Smooth muscle cell (in vitro differentiated cells): ENCODE measurements at regions not wholly inside any gene's neighbourhood (a gene's known extent, or its start where the extent isn't known, plus 50 kb on each side); places are given as distances from the start of the nearest gene placed in this dataset.

Experiments used
- DNase-seq: peaks from one replicate; lab custom pipeline; 2025; ENCODE audit not compliant: unreplicated experiment; lab: John Stamatoyannopoulos, UW
- H2AFZ ChIP-seq: fragments of 200-600 bp; sonication (generic); 2 replicates; pipeline ENCODE4 v1.6.0; 2016; ENCODE audit warnings: antibody characterized with exemption, low read depth, mild to moderate bottlenecking
- H3F3A ChIP-seq: fragments of 200-600 bp; sonication (generic); 2 replicates; pipeline ENCODE4 v1.6.0; 2017; ENCODE audit warnings: antibody characterized with exemption, low read depth
- H3K27ac ChIP-seq: fragments of 200-600 bp; sonication (generic); 2 replicates; pipeline ENCODE4 v1.5.1; 2016; ENCODE audit warnings: low read depth, mild to moderate bottlenecking
- H3K27me3 ChIP-seq: fragments of 200-600 bp; sonication (generic); 2 replicates; pipeline ENCODE4 v1.6.1; 2016; ENCODE audit warnings: low read depth, mild to moderate bottlenecking
- H3K36me3 ChIP-seq: fragments of 200-600 bp; sonication (generic); 2 replicates; pipeline ENCODE4 v1.5.1; 2016; ENCODE audit warnings: low read depth
- H3K4me1 ChIP-seq: fragments of 200-600 bp; sonication (generic); 2 replicates; pipeline ENCODE4 v1.5.1; 2016; ENCODE audit warnings: low read depth
- H3K4me2 ChIP-seq: fragments of 200-600 bp; sonication (generic); 2 replicates; pipeline ENCODE4 v1.6.0; 2016; ENCODE audit warnings: mild to moderate bottlenecking
- H3K4me3 ChIP-seq: fragments of 200-600 bp; sonication (generic); 2 replicates; pipeline ENCODE4 v1.5.1; 2016; ENCODE audit warnings: mild to moderate bottlenecking
- H3K79me2 ChIP-seq: fragments of 200-600 bp; sonication (generic); 2 replicates; pipeline ENCODE4 v1.6.0; 2016; ENCODE audit warnings: low read depth, mild to moderate bottlenecking
- H3K9ac ChIP-seq: fragments of 200-600 bp; sonication (generic); 2 replicates; pipeline ENCODE4 v1.6.0; 2016; ENCODE audit warnings: low read depth
- H3K9me3 ChIP-seq: fragments of 200-600 bp; sonication (generic); replicated peaks from 2 replicates; pipeline ENCODE4 v1.5.1; 2016; ENCODE audit warnings: low read depth
- H4K20me1 ChIP-seq: fragments of 200-600 bp; sonication (generic); 2 replicates; pipeline ENCODE4 v1.6.0; 2016; ENCODE audit warnings: low read depth
- WGBS: methylation state at CpG from one replicate; pipeline ENCODE4 v1.1.7; 2016; ENCODE audit warnings: low lambda C conversion rate; 5-methylcytosine and 5-hydroxymethylcytosine counted together
- TF ChIP-seq, protein P1 (sequence below): fragments of 200-600 bp; sonication (generic); IDR thresholded peaks from 2 replicates; pipeline ENCODE4 v1.5.1; 2017; ENCODE audit warnings: borderline replicate concordance, mild to moderate bottlenecking, antibody characterized with exemption; ENCODE audit not compliant: insufficient read depth, poor library complexity, severe bottlenecking

- 91% methylated on average over 2 of the region's 2 CpGs for WGBS
- no peaks in the 10 kb centered on the region for H3K4me1 ChIP-seq
- TF ChIP-seq, protein P1, sequence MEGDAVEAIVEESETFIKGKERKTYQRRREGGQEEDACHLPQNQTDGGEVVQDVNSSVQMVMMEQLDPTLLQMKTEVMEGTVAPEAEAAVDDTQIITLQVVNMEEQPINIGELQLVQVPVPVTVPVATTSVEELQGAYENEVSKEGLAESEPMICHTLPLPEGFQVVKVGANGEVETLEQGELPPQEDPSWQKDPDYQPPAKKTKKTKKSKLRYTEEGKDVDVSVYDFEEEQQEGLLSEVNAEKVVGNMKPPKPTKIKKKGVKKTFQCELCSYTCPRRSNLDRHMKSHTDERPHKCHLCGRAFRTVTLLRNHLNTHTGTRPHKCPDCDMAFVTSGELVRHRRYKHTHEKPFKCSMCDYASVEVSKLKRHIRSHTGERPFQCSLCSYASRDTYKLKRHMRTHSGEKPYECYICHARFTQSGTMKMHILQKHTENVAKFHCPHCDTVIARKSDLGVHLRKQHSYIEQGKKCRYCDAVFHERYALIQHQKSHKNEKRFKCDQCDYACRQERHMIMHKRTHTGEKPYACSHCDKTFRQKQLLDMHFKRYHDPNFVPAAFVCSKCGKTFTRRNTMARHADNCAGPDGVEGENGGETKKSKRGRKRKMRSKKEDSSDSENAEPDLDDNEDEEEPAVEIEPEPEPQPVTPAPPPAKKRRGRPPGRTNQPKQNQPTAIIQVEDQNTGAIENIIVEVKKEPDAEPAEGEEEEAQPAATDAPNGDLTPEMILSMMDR, result no peak
Measured at GRCh38 chr10:120345186-120345585, 111.8 kb upstream of the PLPP4 start.

GRCh38 chr10:120347644-120348043, 109.4 kb upstream of the PLPP4 start:
- Histone ChIP-seq H4K20me1 (no peaks in the 10 kb centered on the region), H3K4me2 (no peak overlapping the region), H3K27ac (no peak overlapping the region), H3K36me3 (no peaks in the 10 kb centered on the region), H3F3A (no peaks in the 10 kb centered on the region), H3K79me2 (no peaks in the 10 kb centered on the region), H3K4me3 (no peak overlapping the region), H3K27me3 (no peaks in the 10 kb centered on the region), H2AFZ (no peak overlapping the region), H3K4me1 (no peaks in the 10 kb centered on the region), H3K9me3 (no peaks in the 10 kb centered on the region), H3K9ac (no peak overlapping the region)
- TF ChIP-seq, protein P1, result no peak
- 53% methylated on average over 3 of the region's 3 CpGs for WGBS
- DNase-seq, result no peak

More at GRCh38 chr10:120345186-120345585, 111.8 kb upstream of the PLPP4 start:
- no peak overlapping the region for H3K27ac ChIP-seq
- no peaks in the 10 kb centered on the region for H3K36me3 ChIP-seq
- H4K20me1 ChIP-seq, result no peaks in the 10 kb centered on the region
- H3K4me2 ChIP-seq, result no peak overlapping the region
- no peak overlapping the region for H2AFZ ChIP-seq
- no peaks in the 10 kb centered on the region for H3K79me2 ChIP-seq
- DNase-seq, result no peak
- H3K9ac ChIP-seq, result no peak overlapping the region
- H3K4me3 ChIP-seq, result no peak overlapping the region
- no peaks in the 10 kb centered on the region for H3K9me3 ChIP-seq
- H3K27me3 ChIP-seq, result no peaks in the 10 kb centered on the region
- H3F3A ChIP-seq, result no peaks in the 10 kb centered on the region

GRCh38 chr10:120349069-120349468, 108.0 kb upstream of the PLPP4 start:
- Histone ChIP-seq H2AFZ (no peak overlapping the region), H3K79me2 (no peaks in the 10 kb centered on the region), H3K36me3 (no peaks in the 10 kb centered on the region), H3K27ac (no peak overlapping the region), H3K4me3 (no peak overlapping the region), H3K9ac (no peak overlapping the region), H3K27me3 (no peaks in the 10 kb centered on the region), H3K4me1 (no peaks in the 10 kb centered on the region), H4K20me1 (no peaks in the 10 kb centered on the region), H3K9me3 (peaks cover 5% of the 10 kb centered on the region), H3K4me2 (no peak overlapping the region), H3F3A (no peaks in the 10 kb centered on the region)
- whole genome bisulfite sequencing, result 96% methylated on average over 3 of the region's 3 CpGs
- DNase-seq, result no peak
- TF ChIP-seq, protein P1, result no peak

- H3K27ac ChIP-seq, result no peak overlapping the region
- H3K4me3 ChIP-seq, result no peak overlapping the region
- H3K9me3 ChIP-seq, result peaks cover 5% of the 10 kb centered on the region
- no peak overlapping the region for H3K9ac ChIP-seq
- H3K4me2 ChIP-seq, result no peak overlapping the region
- H3F3A ChIP-seq, result no peaks in the 10 kb centered on the region
- no peaks in the 10 kb centered on the region for H3K36me3 ChIP-seq
- DNase-seq, result no peak
- WGBS, result 87% methylated on average over 2 of the region's 2 CpGs
- no peaks in the 10 kb centered on the region for H4K20me1 ChIP-seq
- H2AFZ ChIP-seq, result no peak overlapping the region
- no peaks in the 10 kb centered on the region for H3K27me3 ChIP-seq
- TF ChIP-seq, protein P1, result no peak
- no peaks in the 10 kb centered on the region for H3K4me1 ChIP-seq
- no peaks in the 10 kb centered on the region for H3K79me2 ChIP-seq
Measured at GRCh38 chr10:120355425-120355824, 101.6 kb upstream of the PLPP4 start.
